ENCODE measurements at regions not wholly inside any gene's neighbourhood (a gene's known extent, or its start where the extent isn't known, plus 50 kb on each side); places are given as distances from the start of the nearest gene placed in this dataset.

DNA sequence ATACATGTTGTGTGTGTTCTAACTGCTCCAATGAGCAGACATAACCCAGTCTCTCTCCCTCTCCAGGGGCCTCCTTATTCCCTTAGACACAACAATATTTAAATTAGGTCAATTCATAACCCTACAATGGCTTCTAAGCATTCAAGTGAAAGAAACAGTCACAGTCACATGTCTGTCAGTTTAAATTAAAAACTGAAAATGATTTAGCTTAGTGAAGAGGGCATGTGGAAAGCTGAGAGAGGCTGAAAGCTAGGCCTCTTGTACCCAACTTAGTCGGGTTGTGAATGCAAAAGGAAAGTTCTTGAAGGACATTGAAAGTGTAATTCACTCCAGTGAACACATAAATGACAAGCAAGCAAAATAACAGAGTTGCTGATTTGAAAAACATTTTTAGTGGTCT, 1519.6 kb downstream of the OTOL1 start:
- ATAC-seq: no peak
- no peak for FAIRE-seq
- in situ Hi-C loops (cut with MboI) (no loop called here), intact Hi-C loops (cut with micrococcal nuclease; ENCODE audit: unreplicated experiment) (no loop called here)
- SMC1A ChIA-PET (ENCODE audit: uncharacterized antibody, unreplicated experiment): interaction anchor here (1.0 kb wide), 1 partner anchor 16 kb away, joined by 3 read pairs; no protein-coding TSS in a partner anchor
- Histone ChIP-seq H3K79me2 (ENCODE audit: control insufficient read depth, insufficient read depth, low read length) (no peaks in the 10 kb centered on the region), H3K4me3 (no peak overlapping the region), H3K9me3 (replicated peaks; ENCODE audit: control insufficient read depth, insufficient read depth, low read length) (no peaks in the 10 kb centered on the region), H3K4me2 (ENCODE audit: control insufficient read depth, insufficient read depth) (no peak overlapping the region), H3K4me1 (ENCODE audit: control insufficient read depth, insufficient read depth, low read length) (no peaks in the 10 kb centered on the region), H3K27me3 (replicated peaks in 1 of 2; ENCODE audit: control insufficient read depth in 2 of 2, insufficient read depth in 2 of 2, low read length in 1 of 2) (no peaks in the 10 kb centered on the region), H2AFZ (ENCODE audit: control insufficient read depth, low read depth, low read length) (no peak overlapping the region), H3K9ac (ENCODE audit: control insufficient read depth, insufficient read depth, low read length) (no peak overlapping the region), H4K20me1 (ENCODE audit: control insufficient read depth, insufficient read depth) (no peaks in the 10 kb centered on the region), H3K27ac (ENCODE audit: control insufficient read depth, insufficient read depth) (no peak overlapping the region), H3K36me3 (ENCODE audit: control insufficient read depth in 2 of 2, insufficient read depth in 2 of 2, low read length in 1 of 2) (no peaks in the 10 kb centered on the region)
- CTCF ChIA-PET: no interaction called here
- RAD21 ChIA-PET (ENCODE audit: unreplicated experiment): no interaction called here
- 0% methylated on average over 1 of the region's 1 CpG for WGBS (ENCODE audit: insufficient coverage, insufficient replicate concordance, low lambda C conversion rate, missing lambda C conversion rate)
- DNase-seq (ENCODE audit: low read depth, low spot score): no peak
- BruUV-seq (replicated peaks): no TSS peak
- TF ChIP-seq, protein P1, sequence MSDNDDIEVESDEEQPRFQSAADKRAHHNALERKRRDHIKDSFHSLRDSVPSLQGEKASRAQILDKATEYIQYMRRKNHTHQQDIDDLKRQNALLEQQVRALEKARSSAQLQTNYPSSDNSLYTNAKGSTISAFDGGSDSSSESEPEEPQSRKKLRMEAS (IDR thresholded peaks at IDR 0.05; ENCODE audit: low read depth, low read length): no peak
- TF ChIP-seq ZBTB11 (CRISPR knock-in tag; IDR thresholded peaks at IDR 0.05) (no peak), BACH1 (IDR thresholded peaks at IDR 0.05; ENCODE audit: borderline replicate concordance) (no peak), IRF4 (IDR thresholded peaks at IDR 0.05; ENCODE audit: low read depth, low read length) (no peak)
- TF ChIP-seq, protein P2, sequence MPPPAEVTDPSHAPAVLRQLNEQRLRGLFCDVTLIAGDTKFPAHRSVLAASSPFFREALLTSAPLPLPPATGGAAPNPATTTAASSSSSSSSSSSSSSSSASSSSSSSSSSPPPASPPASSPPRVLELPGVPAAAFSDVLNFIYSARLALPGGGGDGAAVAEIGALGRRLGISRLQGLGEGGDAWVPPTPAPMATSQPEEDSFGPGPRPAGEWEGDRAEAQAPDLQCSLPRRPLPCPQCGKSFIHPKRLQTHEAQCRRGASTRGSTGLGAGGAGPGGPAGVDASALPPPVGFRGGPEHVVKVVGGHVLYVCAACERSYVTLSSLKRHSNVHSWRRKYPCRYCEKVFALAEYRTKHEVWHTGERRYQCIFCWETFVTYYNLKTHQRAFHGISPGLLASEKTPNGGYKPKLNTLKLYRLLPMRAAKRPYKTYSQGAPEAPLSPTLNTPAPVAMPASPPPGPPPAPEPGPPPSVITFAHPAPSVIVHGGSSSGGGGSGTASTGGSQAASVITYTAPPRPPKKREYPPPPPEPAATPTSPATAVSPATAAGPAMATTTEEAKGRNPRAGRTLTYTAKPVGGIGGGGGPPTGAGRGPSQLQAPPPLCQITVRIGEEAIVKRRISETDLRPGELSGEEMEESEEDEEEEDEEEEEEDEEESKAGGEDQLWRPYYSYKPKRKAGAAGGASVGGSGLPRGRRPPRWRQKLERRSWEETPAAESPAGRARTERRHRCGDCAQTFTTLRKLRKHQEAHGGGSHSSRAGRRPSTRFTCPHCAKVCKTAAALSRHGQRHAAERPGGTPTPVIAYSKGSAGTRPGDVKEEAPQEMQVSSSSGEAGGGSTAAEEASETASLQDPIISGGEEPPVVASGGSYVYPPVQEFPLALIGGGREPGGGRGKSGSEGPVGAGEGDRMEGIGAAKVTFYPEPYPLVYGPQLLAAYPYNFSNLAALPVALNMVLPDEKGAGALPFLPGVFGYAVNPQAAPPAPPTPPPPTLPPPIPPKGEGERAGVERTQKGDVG (CRISPR knock-in tag; IDR thresholded peaks at IDR 0.05): no peak
- TF ChIP-seq, protein P3, sequence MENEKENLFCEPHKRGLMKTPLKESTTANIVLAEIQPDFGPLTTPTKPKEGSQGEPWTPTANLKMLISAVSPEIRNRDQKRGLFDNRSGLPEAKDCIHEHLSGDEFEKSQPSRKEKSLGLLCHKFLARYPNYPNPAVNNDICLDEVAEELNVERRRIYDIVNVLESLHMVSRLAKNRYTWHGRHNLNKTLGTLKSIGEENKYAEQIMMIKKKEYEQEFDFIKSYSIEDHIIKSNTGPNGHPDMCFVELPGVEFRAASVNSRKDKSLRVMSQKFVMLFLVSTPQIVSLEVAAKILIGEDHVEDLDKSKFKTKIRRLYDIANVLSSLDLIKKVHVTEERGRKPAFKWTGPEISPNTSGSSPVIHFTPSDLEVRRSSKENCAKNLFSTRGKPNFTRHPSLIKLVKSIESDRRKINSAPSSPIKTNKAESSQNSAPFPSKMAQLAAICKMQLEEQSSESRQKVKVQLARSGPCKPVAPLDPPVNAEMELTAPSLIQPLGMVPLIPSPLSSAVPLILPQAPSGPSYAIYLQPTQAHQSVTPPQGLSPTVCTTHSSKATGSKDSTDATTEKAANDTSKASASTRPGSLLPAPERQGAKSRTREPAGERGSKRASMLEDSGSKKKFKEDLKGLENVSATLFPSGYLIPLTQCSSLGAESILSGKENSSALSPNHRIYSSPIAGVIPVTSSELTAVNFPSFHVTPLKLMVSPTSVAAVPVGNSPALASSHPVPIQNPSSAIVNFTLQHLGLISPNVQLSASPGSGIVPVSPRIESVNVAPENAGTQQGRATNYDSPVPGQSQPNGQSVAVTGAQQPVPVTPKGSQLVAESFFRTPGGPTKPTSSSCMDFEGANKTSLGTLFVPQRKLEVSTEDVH (IDR thresholded peaks at IDR 0.05; ENCODE audit: low read depth, partially characterized antibody): no peak
- POLR2A ChIA-PET: no interaction called here
